SH-SY5Y (cell line): ENCODE measurements at regions not wholly inside any gene's neighbourhood (a gene's known extent, or its start where the extent isn't known, plus 50 kb on each side); places are given as distances from the start of the nearest gene placed in this dataset.

Experiments used
- GATA2 ChIP-seq: IDR thresholded peaks from 2 replicates; pipeline ENCODE4 v1.6.1; 2011; ENCODE audit warnings: mild to moderate bottlenecking, low read depth, low read length
- GATA3 ChIP-seq: IDR thresholded peaks from 2 replicates; pipeline ENCODE4 v1.6.1; 2011; ENCODE audit warnings: low read depth, mild to moderate bottlenecking, low read length, moderate library complexity

DNA sequence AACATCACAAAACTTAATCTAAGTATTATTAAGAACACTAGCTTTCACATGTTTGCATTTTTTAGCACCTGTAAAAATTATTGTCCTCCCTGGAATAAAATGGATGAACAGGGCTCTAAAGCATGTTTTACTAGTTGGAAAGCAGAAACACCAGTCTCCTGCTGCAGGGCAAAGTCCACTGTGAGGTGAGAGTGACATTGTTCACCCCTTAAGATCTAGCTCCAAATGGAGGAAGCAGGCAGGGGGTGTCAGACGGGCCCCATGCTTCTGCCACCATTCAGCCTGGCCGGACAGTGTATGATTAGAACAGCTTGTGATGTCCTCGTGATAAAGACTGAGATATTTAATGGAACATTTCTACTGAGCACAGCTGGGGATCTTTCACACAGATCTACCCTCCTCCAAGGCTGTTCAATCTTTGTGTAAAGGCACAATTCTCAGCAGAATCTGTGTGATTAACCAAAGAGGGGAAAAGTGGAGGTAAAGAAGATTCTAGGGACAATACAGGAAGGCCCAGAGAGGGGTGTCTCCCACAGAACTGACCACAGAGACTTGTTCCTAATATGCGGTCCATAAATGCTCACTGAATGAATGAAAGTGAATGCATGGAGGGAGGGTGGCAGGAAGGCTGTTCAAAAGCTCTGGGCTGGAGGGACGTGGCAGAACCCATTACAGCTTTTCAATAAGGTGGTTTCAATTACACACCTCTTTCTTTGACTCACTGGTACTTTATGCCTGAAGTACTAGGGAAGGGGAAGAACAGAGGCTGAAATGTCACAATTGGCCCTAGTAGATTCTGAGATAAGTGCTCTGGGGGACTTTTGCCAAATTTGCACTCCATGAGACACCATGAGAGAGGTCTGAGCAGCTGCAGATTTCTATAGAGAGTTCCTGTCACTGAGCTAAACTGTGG, 239.1 kb upstream of the ARHGAP20 start:
- TF ChIP-seq GATA3, result no peak
- no peak for TF ChIP-seq GATA2

DNA sequence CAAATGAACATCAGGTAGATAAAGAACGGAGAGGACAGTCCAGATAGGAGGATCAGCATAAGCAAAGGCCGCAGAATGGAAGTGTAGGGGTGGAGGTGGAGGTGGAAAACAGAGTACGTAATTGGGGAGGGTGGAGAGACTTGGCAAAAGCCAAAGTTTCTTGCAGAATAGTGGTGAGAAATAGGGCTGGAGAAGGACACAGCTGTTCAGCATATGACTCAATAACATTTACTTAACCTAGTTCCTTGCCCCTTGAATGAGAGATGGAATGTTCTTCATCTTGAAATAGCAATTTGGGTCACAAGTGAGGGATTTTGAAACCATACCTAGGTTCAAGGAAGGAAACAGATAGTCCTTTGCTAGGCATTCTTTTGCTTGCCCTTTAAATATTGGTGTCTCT, 235.9 kb upstream of the ARHGAP20 start:
- TF ChIP-seq GATA2 (no peak), GATA3 (no peak)

DNA sequence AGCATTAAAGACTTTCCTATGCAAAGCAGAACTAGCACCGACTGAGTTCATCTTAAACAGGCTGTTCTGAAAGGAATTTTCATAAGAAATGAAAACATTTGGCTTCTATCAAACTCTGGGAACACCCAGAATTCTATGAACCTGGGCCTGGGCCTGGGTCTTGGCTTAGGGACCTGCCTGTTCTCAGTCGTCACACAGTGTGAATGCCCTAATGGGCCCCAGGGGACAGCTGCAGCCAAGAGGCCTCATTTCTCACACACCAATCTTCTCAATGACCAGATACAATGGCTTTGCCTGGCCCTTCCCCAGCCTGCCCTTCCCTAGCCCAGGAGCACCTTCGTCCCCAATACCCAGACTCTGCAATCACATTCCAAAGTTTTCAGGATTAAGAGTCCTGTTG, 234.9 kb upstream of the ARHGAP20 start:
- TF ChIP-seq GATA3 (no peak), GATA2 (no peak)

DNA sequence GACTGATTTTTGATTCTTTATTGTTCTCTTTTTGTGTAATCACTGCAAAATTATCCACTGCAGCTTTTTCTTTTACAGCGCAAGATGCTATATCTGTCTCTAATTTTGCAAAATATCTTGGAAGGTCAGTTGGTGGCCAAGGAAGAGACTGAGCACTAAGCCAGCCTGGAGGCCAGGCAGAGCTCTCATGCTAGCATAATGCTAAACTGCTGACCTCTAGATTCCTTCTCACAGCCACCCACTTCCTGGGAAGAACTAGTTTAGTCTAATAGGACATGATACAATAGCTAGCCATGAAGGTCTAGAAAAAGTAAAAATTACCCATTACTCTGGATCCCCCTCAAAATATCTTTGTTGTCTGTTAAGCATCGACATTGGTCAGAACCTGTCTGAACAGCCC, 227.2 kb upstream of the ARHGAP20 start:
- TF ChIP-seq GATA2, result no peak
- no peak for TF ChIP-seq GATA3

DNA sequence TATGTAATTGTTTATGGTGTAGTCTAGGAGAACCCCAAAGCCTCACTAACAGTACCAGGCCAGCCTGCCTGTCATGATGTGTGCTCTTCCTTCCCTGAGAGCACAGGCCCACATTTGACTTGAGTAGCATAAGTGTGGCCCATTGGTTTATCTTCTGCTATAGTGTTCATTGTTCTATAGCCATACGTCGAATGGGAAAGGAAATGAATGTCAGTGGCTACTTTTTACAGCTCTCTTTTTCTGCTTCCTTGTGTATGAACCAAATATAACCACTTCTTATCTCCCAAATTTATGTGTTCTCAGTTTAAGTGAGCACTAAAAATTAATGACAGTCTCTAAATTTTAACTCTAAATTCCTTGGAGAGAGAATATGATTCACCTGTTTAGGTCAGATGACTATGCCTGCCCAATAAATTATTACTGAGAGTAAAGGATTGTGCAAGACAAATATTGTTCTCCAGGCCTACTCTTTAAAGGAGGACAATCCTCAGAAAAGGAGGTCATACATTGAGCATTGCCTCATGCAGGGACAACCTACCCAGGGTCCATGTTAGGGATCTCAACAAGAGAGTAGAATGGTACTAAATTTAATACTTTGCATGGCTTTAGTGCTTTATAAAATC, 222.9 kb upstream of the ARHGAP20 start:
- TF ChIP-seq GATA3 (no peak), GATA2 (no peak)

DNA sequence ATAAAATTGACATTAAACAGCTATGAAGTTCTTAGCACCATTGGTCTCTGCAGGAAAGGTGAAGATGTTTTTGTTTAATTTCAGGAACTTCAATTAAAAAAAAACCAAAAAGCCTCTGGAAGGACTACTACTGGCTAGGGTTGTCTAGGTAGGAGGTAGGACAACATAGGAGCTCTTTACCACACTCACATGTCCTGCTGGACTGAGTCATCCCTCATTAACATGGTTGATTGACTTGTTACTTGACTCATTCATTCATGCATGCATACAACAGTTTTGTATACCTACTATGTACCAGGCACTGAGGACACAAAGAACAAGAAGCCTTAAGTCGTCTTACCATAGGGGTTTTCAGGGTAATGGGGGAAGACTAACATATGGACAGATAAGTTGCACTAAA, 216.9 kb upstream of the ARHGAP20 start:
- TF ChIP-seq GATA2 (no peak), GATA3 (no peak)

DNA sequence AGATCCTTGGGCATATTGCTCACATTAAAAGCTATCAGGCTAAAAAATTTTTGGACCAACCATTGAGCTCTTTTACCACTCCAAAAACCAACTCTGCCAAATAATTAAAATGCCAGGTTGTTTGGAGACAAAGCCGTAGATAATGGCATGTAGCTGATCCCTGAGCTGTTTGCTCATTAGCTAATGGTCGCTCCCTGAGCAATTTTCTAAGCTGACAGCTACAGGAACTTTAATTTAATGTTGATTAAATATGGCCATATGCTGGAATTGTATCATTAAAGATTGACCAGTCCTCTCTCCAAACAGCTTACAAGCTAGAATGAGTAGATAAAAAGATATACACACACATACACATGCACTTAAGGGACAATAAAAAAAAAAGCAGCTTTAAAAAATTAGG, 216.2 kb upstream of the ARHGAP20 start:
- TF ChIP-seq GATA3, result no peak
- TF ChIP-seq GATA2, result no peak

DNA sequence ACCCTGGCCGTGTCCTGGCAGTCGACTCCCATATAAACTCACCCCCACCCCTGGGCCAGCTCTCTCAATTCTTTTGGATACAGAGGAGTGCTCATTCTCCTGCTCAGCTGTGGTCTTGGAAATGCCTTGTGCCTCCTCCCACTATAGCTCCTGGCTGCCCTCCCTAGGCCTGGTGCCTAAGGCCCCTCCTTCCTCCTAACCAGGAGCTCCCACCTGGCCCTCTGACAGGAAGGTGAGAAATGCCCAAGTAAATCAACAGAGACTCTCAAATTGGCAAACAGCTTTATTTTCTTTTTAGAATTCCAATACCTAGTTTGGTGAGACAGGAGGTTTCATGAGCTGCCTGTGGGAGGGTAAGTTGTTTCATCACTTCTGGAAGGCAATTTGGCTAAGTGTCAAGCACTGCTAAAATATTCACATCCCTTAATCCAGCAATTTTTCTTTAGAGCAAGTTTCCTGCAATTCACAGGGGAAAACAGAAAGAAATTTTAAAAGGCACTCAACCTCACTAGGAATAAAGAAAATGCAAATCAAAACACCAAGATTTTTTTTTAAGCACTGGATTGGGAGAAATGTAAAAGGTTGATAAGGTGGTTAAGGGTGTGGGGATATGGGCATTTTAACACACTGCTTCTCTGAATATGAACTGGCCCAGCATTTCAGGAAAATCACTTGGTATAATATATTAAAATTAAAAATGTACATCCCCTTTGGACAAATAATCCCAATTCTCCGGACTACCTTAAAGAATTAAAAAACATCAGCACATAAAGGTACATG, 209.7 kb upstream of the ARHGAP20 start:
- TF ChIP-seq GATA2, result no peak
- TF ChIP-seq GATA3, result no peak

DNA sequence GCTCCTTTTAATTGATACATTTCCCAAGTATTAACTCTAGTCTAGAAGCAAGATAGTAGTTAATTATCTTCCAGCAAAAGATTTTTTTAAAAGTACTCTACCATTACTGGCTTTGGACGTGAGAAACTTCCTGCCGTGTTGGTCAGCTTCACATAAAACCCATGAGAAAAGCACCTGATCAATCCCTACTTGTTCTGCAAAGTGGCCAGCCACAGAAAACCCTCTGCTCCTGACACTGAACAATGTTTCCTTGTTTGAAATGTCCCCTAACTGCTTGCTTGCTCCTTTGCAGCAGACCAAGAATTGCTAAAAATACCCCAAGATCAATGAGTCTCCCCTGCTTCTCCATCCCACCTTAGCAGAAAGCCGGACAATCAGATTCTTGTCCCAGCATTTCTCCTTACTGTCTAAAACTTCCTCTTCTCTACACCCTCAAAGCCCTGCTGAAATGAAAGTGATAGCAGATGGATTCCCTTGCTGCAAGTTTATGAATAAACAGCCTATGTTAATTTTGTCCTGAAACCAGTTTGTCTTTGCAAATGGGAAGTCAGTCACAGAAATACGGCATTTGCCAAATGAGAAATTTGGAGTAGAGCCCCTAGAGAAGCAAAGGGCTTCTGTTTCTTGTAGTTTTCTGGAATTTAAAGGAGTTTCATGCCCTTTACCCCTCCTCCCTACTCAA, 207.1 kb upstream of the ARHGAP20 start:
- TF ChIP-seq GATA2 (no peak), GATA3 (no peak)

DNA sequence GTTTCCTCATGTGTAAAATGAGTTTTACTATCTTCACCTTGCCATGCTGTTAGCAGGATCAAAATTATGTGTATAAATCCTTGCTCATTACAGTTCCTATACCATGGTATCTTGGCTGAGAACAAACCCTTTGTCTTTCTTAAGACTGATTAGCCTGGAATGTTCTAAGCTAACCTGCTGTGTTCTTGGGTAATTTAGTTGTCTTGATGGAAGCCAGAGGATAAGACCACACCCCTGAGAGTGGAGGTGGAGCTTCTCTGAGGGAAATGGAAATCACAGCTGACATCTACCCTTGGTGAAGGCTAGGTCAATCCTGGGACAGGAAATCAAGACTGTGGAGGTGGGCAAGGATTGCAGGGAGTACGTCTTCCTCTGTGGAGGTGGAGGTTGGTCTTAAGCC, 206.1 kb upstream of the ARHGAP20 start:
- TF ChIP-seq GATA3, result no peak
- no peak for TF ChIP-seq GATA2

DNA sequence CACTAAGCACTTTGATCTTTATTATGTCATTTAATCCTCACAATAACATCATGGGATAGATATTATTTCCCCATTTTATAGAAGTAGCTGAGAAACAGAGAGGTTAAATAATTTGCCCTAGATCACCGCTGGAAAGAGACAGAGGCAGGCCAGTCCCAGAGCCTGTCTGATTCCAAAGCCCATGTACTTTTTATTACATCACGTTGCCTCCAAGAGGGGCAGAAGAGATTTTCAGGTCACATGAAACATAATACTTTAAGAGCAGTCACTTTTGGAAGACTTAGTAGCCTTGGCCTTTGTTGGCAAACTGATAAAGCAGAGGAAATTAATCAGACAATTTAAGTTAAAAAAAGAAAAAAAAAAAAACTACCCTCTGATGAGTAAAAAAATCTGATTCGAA, 200.2 kb upstream of the ARHGAP20 start:
- TF ChIP-seq GATA2 (no peak), GATA3 (no peak)

DNA sequence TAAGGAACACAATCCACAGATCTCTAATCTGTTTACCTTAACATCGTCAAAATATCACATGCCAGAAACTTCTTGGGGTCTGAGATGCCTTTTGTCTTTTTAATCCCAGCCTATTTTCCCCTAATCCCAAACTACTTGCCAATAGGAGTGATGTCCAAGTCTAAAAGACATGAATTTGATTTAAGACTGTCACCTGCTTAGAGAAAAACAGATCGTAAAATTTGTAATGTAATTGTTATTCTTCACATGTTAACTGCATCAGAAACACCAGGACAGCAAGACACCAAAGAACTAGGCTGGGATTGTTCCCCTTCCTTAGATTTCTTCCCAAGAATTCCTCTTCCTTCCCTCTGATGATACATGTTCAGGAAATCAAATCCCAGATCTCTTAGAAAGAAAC, 198.1 kb upstream of the ARHGAP20 start:
- no peak for TF ChIP-seq GATA2
- no peak for TF ChIP-seq GATA3

DNA sequence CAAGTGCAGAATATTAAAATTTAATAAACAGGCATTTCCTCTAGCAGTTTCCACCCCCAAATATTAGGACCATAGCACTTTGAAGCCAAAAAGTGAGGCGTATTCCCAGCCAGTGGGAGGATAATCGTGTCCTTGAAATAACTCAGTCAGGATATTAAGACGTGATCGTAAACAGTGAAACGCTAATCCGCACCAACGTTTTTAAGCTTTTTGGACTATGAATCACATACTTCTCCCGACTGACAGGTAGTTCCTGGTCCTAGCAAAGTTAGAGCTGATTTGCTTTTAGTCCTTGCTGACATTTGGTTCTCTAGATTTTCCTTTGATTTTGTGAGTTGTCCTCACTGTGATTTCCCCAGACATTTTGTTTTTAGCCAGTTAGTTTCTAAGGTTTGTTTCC, 197.1 kb upstream of the ARHGAP20 start:
- TF ChIP-seq GATA3 (no peak), GATA2 (no peak)
